ENCODE measurements at regions not wholly inside any gene's neighbourhood (a gene's known extent, or its start where the extent isn't known, plus 50 kb on each side); places are given as distances from the start of the nearest gene placed in this dataset.

GRCh38 chr20:11143481-11143880, 469.7 kb upstream of the JAG1 start:
- TF ChIP-seq, protein P1, sequence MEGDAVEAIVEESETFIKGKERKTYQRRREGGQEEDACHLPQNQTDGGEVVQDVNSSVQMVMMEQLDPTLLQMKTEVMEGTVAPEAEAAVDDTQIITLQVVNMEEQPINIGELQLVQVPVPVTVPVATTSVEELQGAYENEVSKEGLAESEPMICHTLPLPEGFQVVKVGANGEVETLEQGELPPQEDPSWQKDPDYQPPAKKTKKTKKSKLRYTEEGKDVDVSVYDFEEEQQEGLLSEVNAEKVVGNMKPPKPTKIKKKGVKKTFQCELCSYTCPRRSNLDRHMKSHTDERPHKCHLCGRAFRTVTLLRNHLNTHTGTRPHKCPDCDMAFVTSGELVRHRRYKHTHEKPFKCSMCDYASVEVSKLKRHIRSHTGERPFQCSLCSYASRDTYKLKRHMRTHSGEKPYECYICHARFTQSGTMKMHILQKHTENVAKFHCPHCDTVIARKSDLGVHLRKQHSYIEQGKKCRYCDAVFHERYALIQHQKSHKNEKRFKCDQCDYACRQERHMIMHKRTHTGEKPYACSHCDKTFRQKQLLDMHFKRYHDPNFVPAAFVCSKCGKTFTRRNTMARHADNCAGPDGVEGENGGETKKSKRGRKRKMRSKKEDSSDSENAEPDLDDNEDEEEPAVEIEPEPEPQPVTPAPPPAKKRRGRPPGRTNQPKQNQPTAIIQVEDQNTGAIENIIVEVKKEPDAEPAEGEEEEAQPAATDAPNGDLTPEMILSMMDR (IDR thresholded peaks at IDR 0.05), result no peak
- TF ChIP-seq, protein P2, sequence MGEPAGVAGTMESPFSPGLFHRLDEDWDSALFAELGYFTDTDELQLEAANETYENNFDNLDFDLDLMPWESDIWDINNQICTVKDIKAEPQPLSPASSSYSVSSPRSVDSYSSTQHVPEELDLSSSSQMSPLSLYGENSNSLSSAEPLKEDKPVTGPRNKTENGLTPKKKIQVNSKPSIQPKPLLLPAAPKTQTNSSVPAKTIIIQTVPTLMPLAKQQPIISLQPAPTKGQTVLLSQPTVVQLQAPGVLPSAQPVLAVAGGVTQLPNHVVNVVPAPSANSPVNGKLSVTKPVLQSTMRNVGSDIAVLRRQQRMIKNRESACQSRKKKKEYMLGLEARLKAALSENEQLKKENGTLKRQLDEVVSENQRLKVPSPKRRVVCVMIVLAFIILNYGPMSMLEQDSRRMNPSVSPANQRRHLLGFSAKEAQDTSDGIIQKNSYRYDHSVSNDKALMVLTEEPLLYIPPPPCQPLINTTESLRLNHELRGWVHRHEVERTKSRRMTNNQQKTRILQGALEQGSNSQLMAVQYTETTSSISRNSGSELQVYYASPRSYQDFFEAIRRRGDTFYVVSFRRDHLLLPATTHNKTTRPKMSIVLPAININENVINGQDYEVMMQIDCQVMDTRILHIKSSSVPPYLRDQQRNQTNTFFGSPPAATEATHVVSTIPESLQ (CRISPR knock-in tag; IDR thresholded peaks at IDR 0.05), result no peak
